Calu3 (cell line): ENCODE measurements at regions not wholly inside any gene's neighbourhood (a gene's known extent, or its start where the extent isn't known, plus 50 kb on each side); places are given as distances from the start of the nearest gene placed in this dataset.
A peak's percentile ranks its signal among the peaks of the same experiment; 100 is the strongest.

Experiments used
- BruUV-seq: library from RNA; stranded (reverse); fragments of 400-500 nt; replicated peaks from 2 replicates; lab custom pipeline; 2021; lab: Mats Ljungman, UMichigan
- CTCF ChIA-PET: fragments of 300-600 bp; sonication (Branson Sonifier 250); formaldehyde crosslinking; loops from one replicate; lab custom pipeline; 2022; ENCODE audit warnings: antibody characterized with exemption; lab: Charles Lee
- DNase-seq: peaks from one replicate; pipeline ENCODE4 v3.0.0; 2022
- H3K27ac Mint-ChIP-seq: one replicate; pipeline ENCODE4 v1.8.0; 2022; ENCODE audit warnings: mixed read lengths; ENCODE audit not compliant: unreplicated experiment
- H3K27me3 Mint-ChIP-seq: one replicate; pipeline ENCODE4 v1.8.0; 2022; ENCODE audit warnings: mixed read lengths; ENCODE audit not compliant: unreplicated experiment
- H3K36me3 Mint-ChIP-seq: one replicate; pipeline ENCODE4 v1.8.0; 2022; ENCODE audit warnings: mild to moderate bottlenecking, moderate library complexity, mixed read lengths; ENCODE audit not compliant: insufficient read depth, unreplicated experiment
- H3K4me1 Mint-ChIP-seq: one replicate; pipeline ENCODE4 v1.8.0; 2022; ENCODE audit warnings: mild to moderate bottlenecking, low read depth, mixed read lengths; ENCODE audit not compliant: unreplicated experiment
- H3K4me3 Mint-ChIP-seq: one replicate; pipeline ENCODE4 v1.8.0; 2022; ENCODE audit warnings: mild to moderate bottlenecking, low read depth, moderate library complexity, mixed read lengths; ENCODE audit not compliant: unreplicated experiment
- H3K9me3 Mint-ChIP-seq: one replicate; pipeline ENCODE4 v1.8.0; 2022; ENCODE audit warnings: low read depth, mixed read lengths; ENCODE audit not compliant: unreplicated experiment
- CTCF ChIP-seq: fragments of 200-600 bp; IDR thresholded peaks from one replicate; pipeline ENCODE4 v1.8.0; 2022; ENCODE audit warnings: antibody characterized with exemption; ENCODE audit not compliant: unreplicated experiment
- intact Hi-C: fragments of 100-400 bp; cut with micrococcal nuclease; formaldehyde crosslinking; loops from one replicate; pipeline ENCODE4 v1.10.0; 2022; ENCODE audit not compliant: unreplicated experiment

- Mint-ChIP-seq H3K4me3 (no peak overlapping the region), H3K27ac (peak overlapping the region; percentile 34), H3K36me3 (peaks cover 19% of the 10 kb centered on the region), H3K4me1 (peaks cover 59% of the 10 kb centered on the region), H3K9me3 (no peaks in the 10 kb centered on the region), H3K27me3 (no peaks in the 10 kb centered on the region)
- TF ChIP-seq CTCF, result no peak
- intact Hi-C loops, result no loop called here
- no peak for DNase-seq
- BruUV-seq, result no TSS peak
- CTCF ChIA-PET, result no interaction called here
Measured at GRCh38 chr6:43921039-43921438, 151.0 kb downstream of the VEGFA start.

- H3K4me1 Mint-ChIP-seq, result peaks cover 71% of the 10 kb centered on the region
- H3K27ac Mint-ChIP-seq, result peak overlapping the region; percentile 12
- TF ChIP-seq CTCF, result no peak
- intact Hi-C loops, result no loop called here
- BruUV-seq, result no TSS peak
- H3K4me3 Mint-ChIP-seq, result no peak overlapping the region
- H3K27me3 Mint-ChIP-seq, result no peaks in the 10 kb centered on the region
- CTCF ChIA-PET, result no interaction called here
- no peaks in the 10 kb centered on the region for H3K9me3 Mint-ChIP-seq
- no peak for DNase-seq
- peaks cover 15% of the 10 kb centered on the region for H3K36me3 Mint-ChIP-seq
Measured at GRCh38 chr6:43919774-43920173, 149.8 kb downstream of the VEGFA start.

GRCh38 chr6:43917878-43918382, 147.9 kb downstream of the VEGFA start:
- peaks cover 83% of the 10 kb centered on the region for H3K4me1 Mint-ChIP-seq
- BruUV-seq, result no TSS peak
- no peaks in the 10 kb centered on the region for H3K27me3 Mint-ChIP-seq
- no peak overlapping the region for H3K4me3 Mint-ChIP-seq
- H3K9me3 Mint-ChIP-seq, result no peaks in the 10 kb centered on the region
- TF ChIP-seq CTCF, result no peak
- CTCF ChIA-PET, result interaction anchor here (4.2 kb wide), 1 partner anchor 9 kb away, joined by 43 read pairs; no protein-coding TSS in a partner anchor
- no peak for DNase-seq
- H3K27ac Mint-ChIP-seq, result peak overlapping the region; percentile 16
- H3K36me3 Mint-ChIP-seq, result peaks cover 26% of the 10 kb centered on the region
- intact Hi-C loops, result loop anchor here (2.0 kb wide), 1 partner anchor 151 kb away; no protein-coding TSS in a partner anchor

- CTCF ChIA-PET, result interaction anchor here (0.6 to 4.2 kb wide), 6 partner anchors 10 to 161 kb away, joined by 3 to 43 read pairs (median 4); no protein-coding TSS in a partner anchor
- no peak overlapping the region for H3K4me3 Mint-ChIP-seq
- no peak for TF ChIP-seq CTCF
- H3K27ac Mint-ChIP-seq, result peak overlapping the region; percentile 95
- no peaks in the 10 kb centered on the region for H3K27me3 Mint-ChIP-seq
- peaks cover 31% of the 10 kb centered on the region for H3K36me3 Mint-ChIP-seq
- intact Hi-C loops, result loop anchor here (2.0 kb wide), 1 partner anchor 150 kb away; no protein-coding TSS in a partner anchor
- no TSS peak for BruUV-seq
- DNase-seq, result peak; percentile 58
- peaks cover 88% of the 10 kb centered on the region for H3K4me1 Mint-ChIP-seq
- no peaks in the 10 kb centered on the region for H3K9me3 Mint-ChIP-seq
Measured at GRCh38 chr6:43916924-43917877, 147.2 kb downstream of the VEGFA start.
